ENCODE measurements at regions not wholly inside any gene's neighbourhood (a gene's known extent, or its start where the extent isn't known, plus 50 kb on each side); places are given as distances from the start of the nearest gene placed in this dataset.

GRCh38 chr21:23949493-23949892, 1657.8 kb downstream of the MRPL39 start:
- TF ChIP-seq CTCF (IDR thresholded peaks at IDR 0.05; ENCODE audit: unreplicated experiment) = no peak
- DNase-seq = no peak
- intact Hi-C loops (cut with micrococcal nuclease; ENCODE audit: unreplicated experiment) = no loop called here
- no TSS peak for BruUV-seq (replicated peaks)
- CTCF ChIA-PET = interaction anchor here (0.5 kb wide), 1 partner anchor 144 kb away, joined by 3 read pairs; no protein-coding TSS in a partner anchor
- peaks cover 10% of the 10 kb centered on the region for H3K9me3 Mint-ChIP-seq (ENCODE audit: low read depth, unreplicated experiment)
- no peaks in the 10 kb centered on the region for H3K4me1 Mint-ChIP-seq (ENCODE audit: low read depth, unreplicated experiment)
- no peak overlapping the region for H3K4me3 Mint-ChIP-seq (ENCODE audit: low read depth, unreplicated experiment)
- no peaks in the 10 kb centered on the region for H3K27me3 Mint-ChIP-seq (ENCODE audit: unreplicated experiment)
- no peaks in the 10 kb centered on the region for H3K36me3 Mint-ChIP-seq (ENCODE audit: insufficient read depth, unreplicated experiment)
- no peak overlapping the region for H3K27ac Mint-ChIP-seq (ENCODE audit: unreplicated experiment)

- Mint-ChIP-seq H3K27ac (ENCODE audit: unreplicated experiment) (no peak overlapping the region), H3K4me1 (ENCODE audit: low read depth, unreplicated experiment) (no peaks in the 10 kb centered on the region), H3K4me3 (ENCODE audit: low read depth, unreplicated experiment) (no peak overlapping the region), H3K36me3 (ENCODE audit: insufficient read depth, unreplicated experiment) (no peaks in the 10 kb centered on the region), H3K27me3 (ENCODE audit: unreplicated experiment) (no peaks in the 10 kb centered on the region), H3K9me3 (ENCODE audit: low read depth, unreplicated experiment) (peaks cover 2% of the 10 kb centered on the region)
- no peak for TF ChIP-seq CTCF (IDR thresholded peaks at IDR 0.05; ENCODE audit: unreplicated experiment)
- no peak for DNase-seq
- intact Hi-C loops (cut with micrococcal nuclease; ENCODE audit: unreplicated experiment) = no loop called here
- CTCF ChIA-PET = no interaction called here
- no TSS peak for BruUV-seq (replicated peaks)
Measured at GRCh38 chr21:23939369-23940065, 1667.8 kb downstream of the MRPL39 start.

DNA sequence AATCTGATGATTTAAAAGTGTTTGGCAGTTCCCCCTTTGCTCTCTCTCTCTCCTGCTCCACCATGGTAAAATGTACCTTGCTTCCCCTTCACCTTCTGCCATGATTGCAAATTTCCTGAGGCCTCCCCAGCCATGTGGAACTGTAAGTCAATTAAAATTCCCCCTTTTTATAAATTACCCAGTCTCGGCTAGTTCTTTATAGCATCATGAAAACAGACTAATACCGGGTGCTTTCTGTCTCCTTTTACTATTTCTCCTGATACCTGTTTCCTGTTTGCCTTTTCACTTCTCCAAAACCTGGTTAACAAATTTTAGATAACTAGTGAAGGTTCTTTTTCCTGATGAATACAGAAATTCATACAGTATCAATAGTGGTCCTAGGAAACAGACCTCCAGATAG, 1670.3 kb downstream of the MRPL39 start:
- no peaks in the 10 kb centered on the region for H3K27me3 Mint-ChIP-seq (ENCODE audit: unreplicated experiment)
- H3K9me3 Mint-ChIP-seq (ENCODE audit: low read depth, unreplicated experiment) = peaks cover 2% of the 10 kb centered on the region
- H3K4me1 Mint-ChIP-seq (ENCODE audit: low read depth, unreplicated experiment) = no peaks in the 10 kb centered on the region
- CTCF ChIA-PET = no interaction called here
- H3K4me3 Mint-ChIP-seq (ENCODE audit: low read depth, unreplicated experiment) = no peak overlapping the region
- H3K27ac Mint-ChIP-seq (ENCODE audit: unreplicated experiment) = no peak overlapping the region
- TF ChIP-seq CTCF (IDR thresholded peaks at IDR 0.05; ENCODE audit: unreplicated experiment) = no peak
- no peak for DNase-seq
- H3K36me3 Mint-ChIP-seq (ENCODE audit: insufficient read depth, unreplicated experiment) = no peaks in the 10 kb centered on the region
- BruUV-seq (replicated peaks) = no TSS peak
- intact Hi-C loops (cut with micrococcal nuclease; ENCODE audit: unreplicated experiment) = no loop called here

DNA sequence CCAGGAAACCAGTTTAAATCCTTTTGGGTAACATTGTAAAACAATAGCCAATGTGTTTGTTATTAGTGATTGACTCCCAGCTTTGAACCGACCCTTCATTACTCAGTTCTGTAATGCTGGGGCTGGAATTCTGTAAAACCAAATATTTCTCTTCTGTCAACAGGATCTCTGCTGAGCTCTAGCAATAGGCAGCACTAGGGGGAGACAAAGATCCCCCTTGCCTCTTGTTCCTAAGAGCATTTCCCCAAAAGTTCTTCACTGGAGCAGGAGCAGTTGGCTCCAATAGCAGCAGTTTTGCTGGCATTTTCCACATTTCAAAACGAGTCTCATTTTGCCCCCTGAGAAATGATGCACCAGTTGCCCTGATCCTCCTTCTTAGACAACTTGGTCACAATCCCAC, 1671.1 kb downstream of the MRPL39 start:
- Mint-ChIP-seq H3K4me1 (ENCODE audit: low read depth, unreplicated experiment) (no peaks in the 10 kb centered on the region), H3K36me3 (ENCODE audit: insufficient read depth, unreplicated experiment) (no peaks in the 10 kb centered on the region), H3K9me3 (ENCODE audit: low read depth, unreplicated experiment) (peaks cover 2% of the 10 kb centered on the region), H3K27me3 (ENCODE audit: unreplicated experiment) (no peaks in the 10 kb centered on the region), H3K27ac (ENCODE audit: unreplicated experiment) (no peak overlapping the region), H3K4me3 (ENCODE audit: low read depth, unreplicated experiment) (no peak overlapping the region)
- BruUV-seq (replicated peaks) = no TSS peak
- CTCF ChIA-PET = no interaction called here
- intact Hi-C loops (cut with micrococcal nuclease; ENCODE audit: unreplicated experiment) = no loop called here
- no peak for DNase-seq
- TF ChIP-seq CTCF (IDR thresholded peaks at IDR 0.05; ENCODE audit: unreplicated experiment) = no peak

Data from Calu3 (cell line).